Medulla oblongata (tissue), 1 donor: ENCODE measurements at regions not wholly inside any gene's neighbourhood (a gene's known extent, or its start where the extent isn't known, plus 50 kb on each side); places are given as distances from the start of the nearest gene placed in this dataset.

Experiments used
- DNase-seq: peaks from one replicate; pipeline ENCODE4 v3.0.0-alpha.2; 2015; ENCODE audit errors: extremely low spot score

DNA sequence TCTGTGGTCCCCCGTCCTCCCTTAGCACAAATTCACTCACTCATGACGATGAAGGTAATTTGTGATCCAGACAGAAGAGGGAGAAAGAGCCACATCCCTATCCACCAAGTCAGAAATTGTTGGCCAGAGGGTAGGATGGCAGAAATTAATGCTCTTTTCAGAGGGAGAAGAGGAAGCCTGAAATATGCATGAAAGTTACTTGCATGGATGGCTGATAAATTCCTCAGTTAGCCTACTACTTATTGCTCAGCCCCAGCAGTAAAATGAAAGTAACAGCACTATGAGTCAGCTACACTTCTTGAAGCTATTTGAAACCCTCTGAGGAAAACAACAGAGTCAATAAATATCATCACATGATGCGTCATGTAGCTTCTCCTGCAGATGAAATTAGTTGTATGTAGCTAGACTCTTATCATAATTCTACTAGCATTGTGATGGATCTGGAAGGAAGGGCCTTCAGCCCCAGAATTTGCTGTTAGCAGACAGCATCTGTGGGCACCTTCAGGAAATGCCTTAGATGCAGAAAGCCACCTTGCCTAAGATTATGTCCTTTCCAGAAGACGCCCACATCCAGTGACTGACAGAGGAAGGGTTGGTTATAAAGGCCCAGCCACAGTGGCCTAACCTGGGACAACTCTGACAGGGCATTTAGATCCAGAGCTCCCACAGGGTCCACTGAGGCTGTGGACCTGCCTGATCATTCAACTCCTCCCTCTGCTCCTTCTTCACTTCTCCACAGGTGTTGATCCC is 81.2 kb upstream of the CCDC112 start:
- peak; percentile 57 for DNase-seq

DNA sequence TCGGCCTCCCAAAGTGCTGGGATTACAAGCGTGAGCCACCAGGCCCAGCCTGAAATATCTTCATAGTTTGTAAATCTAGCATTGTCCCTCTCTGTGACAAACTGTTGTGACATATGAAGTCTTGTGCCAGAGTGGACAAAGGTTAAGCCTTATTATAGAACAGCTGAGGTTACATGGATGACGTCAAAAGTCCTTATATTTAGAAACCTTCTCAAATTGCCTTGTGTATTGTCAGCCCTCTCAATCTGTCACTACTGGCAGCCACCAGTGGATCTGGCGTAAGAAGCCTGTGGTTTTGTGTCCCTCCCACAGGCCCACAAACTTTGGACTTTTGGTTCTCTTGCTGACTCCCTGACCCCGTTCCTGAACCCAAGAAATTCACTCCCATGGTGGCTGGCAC is 79.4 kb upstream of the CCDC112 start:
- DNase-seq, result no peak

- no peak for DNase-seq
Observed at GRCh38 chr5:115374057-115374775, 77.8 kb upstream of the CCDC112 start.

DNA sequence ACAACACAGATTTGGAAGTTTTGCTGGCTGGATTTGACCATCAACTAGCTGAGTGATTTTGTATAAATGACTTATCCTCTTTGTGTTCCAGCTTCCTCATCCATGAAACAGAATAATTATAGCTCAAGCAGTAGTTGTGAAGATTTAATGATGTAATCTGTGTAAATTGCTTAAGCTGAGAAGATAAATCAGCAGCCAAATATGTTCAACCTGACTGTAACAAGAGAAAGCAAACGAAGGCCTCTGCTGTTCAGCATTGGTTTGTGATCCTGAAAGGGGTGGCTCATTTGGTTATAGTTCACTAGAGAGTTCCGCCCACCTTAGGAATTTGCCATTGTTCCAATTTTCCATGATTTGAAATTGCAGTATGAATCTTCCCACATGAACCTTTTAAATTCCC is 75.7 kb upstream of the CCDC112 start:
- DNase-seq, result no peak

GRCh38 chr5:115369430-115370144 is 73.1 kb upstream of the CCDC112 start:
- DNase-seq, result no peak

DNA sequence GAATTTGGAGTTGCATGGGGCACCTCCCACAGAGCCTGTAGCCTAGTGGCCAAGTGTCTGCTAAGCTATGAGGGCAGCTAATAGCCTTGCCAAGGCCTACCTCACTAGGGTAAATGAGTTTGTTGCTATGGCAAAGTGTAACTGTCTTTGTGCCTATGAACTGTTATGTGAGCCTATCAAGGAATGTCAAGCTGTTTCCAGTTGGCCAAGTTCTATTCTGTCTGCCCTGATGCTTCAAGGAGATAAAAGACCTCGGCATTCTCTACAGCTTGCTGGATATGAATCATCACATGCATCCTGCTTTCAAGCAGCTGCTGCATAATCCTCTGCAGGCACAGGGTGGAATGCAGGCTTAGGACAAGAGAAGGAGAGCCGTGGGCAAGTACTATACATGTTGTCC is 69.8 kb upstream of the CCDC112 start:
- no peak for DNase-seq

DNA sequence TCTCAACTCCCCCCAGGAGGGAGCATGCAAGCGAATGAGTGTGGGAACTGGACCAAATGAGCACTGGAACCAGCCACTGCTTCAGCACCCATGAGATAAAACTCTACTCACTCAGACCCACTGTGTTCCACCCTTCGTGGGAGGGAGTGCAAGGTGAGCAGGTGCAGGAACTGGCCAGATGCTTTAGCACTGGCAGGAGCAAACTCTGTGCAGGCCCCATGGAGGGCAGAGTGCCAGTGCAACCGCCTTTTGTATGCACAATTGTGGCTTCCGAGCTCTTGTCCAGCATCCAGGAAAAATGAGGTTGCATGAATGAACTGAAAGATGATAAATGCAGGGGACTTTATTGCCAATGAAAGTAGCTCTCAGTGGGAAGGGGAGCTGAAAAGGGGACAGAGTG is 67.4 kb upstream of the CCDC112 start:
- no peak for DNase-seq

GRCh38 chr5:115360046-115360685 is 63.7 kb upstream of the CCDC112 start:
- DNase-seq, result no peak

- DNase-seq, result no peak
Observed at GRCh38 chr5:115355767-115356381, 59.4 kb upstream of the CCDC112 start.

DNA sequence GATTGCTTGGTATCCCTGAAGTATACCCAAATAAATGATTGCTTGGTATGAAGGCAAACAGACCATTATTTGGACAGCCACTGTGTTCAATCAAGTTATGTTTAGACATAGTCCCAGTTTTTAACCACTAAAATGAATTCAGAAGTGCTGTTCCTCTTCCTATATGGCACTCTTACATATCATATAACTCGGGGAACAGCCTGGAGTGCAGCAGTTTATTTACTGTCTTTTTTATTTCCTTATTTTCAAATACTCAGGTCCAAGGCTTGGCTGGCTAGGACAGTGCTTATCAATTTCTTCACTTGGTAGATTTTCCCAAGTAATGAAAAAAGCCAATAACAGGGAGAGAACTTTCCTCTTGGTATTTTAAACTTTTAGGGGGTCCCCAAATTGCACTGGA is 58.6 kb upstream of the CCDC112 start:
- no peak for DNase-seq

DNA sequence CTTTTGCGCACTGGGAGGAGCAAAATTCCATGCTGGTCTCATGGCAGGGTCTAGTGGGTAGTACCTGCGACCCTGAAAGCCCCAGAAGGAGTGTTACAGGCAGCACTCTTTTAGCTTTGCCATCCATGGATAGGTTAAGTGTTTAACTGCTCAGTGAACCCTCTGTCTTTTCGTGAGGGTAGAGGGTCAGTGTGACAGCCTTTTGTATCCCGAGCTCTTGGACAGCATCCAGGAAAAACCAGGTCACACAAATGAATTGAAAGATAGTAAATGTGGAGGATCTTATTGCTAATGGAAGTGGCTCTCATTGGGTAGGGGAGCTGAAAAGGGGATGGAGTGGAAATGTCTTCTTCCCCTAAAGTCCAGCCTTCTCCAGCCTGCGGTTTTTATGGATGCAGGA is 57.8 kb upstream of the CCDC112 start:
- no peak for DNase-seq

- no peak for DNase-seq
Observed at GRCh38 chr5:115352571-115352970, 56.1 kb upstream of the CCDC112 start.

DNA sequence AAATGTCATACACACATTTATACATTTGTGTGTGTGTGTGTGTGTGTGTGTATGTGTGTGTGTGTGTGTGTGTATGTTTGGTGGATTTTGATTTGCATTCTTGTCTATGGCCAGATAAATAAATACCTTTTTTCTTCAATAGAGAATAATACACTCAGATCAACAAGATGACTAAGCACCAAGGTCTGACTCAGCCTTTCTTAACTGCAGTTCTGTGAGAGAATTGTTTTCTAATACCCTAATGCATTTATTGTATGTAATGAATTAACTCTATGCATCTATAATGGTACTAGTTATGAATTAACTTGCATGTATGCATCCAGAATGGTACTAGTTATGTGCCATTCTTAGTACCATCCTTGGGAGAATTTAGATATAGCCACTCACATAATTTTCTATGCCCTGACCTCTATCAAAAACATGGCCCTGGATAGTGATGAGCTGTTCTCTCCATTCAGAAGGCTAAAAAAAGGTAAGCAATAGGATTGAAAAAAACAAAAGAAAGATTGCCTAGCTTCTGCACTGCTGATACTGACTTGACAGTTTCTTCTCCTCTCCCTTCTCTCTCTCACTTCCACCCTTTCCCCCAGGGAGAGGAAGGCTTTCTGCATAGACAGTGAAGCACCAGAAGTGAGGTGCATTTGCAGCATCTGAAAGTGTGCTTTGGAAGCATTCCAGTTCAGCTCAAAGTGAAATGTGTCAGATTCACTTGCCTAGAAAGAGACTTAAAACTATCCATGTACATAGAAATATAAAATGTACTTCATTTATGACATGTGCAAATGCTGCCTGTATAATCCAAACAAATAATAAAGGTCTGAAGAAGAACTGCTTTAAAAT is 55.1 kb upstream of the CCDC112 start:
- DNase-seq, result no peak

DNA sequence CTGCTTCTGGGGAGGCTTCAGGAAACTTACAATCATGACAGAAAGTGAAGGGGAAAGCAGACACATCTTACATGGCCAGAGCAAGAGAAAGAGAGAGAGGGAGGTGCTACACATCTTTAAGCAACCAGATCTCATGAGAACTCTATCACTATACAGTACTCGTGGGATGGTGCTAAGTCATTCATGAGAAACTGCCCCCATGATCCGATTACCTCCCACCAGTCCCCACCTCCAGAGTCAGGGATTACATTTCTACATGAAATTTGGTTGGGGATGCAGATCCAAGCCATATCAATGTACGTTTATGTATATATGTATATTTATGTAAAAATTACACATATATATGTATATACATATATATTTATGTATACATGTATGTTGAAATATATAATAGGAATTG is 54.4 kb upstream of the CCDC112 start:
- DNase-seq, result no peak

DNA sequence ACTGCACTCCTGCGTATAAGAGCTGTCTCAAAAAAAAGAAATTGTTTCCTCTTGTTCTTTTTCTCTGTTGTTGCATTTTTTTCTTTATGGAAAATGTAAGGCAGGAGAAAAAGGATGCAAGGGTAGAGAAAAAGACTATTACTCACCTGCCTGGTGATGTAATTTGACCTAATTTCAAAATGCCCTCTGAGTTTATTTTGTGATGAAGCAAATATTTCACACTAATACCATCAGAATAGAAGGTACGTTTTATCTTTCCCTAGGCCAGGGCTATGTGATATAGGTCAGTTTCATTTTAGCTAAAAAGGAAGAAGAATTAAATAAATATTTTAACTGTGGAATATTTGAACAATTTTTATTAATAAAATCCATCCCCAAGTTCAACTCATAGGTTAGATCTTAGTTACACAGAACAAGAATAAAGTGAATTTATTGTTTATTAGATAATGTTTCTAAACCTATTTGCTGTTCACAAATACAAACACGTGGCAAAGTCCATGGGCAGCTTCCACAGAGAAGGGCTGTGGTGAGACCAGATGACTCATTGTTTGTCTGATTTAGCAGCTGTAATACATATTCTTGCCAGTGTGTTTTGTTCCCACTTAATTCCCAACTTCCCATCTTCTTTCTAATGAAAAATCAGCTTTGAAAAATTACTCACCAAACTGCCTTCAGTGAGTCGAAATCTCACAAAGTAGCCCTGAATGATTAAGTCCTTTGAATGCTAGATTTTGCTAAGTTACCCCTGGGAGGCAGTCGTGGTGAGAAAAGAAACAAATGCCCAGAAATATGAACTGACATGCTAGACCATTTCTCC is 52.8 kb upstream of the CCDC112 start:
- peak; percentile 28 for DNase-seq

DNA sequence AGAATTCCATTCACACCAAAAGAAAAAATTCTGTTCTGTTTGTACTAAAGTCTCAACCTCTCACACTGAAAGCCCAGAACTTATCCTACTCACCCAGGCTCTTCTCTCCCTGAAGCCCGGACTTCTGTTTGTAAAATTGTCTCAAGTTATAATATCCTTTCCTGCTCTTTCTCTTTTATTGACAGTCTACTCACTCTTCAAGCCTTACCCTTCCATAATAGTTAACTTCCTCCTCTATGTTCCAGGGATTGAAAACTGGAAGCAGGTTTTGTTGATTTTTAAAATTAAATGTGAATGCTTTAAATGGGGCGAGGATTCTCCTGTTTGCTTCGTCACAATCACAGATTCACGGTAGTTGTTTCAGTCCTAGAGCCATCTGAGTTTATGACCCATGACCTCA is 51.7 kb upstream of the CCDC112 start:
- DNase-seq, result no peak
